ENCODE measurements at regions not wholly inside any gene's neighbourhood (a gene's known extent, or its start where the extent isn't known, plus 50 kb on each side); places are given as distances from the start of the nearest gene placed in this dataset.

DNA sequence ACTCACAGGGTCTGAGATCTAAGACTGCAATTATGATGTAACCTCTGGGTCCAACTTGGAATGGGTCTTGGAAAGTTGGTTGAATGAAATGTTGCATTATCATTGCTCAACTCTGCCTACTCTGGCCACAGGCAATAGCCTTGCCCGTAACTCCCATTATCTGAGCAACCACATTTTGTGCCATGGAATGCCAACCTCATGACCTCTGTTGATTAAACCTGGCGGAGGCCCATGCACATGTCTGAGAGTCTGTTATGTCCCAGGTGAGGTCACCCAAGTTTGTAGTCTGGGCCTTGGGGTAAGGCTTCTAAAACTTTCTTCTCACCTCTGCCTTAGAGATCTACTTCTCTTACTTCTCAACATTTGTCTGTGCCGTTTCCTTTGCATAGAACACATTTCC lies 140.9 kb downstream of the TBX5 start:
- H3K4me1 ChIP-seq (ENCODE audit: insufficient read depth) = no peaks in the 10 kb centered on the region
- 89% methylated on average over 3 of the region's 3 CpGs for WGBS (ENCODE audit: low lambda C conversion rate, missing lambda C conversion rate)

DNA sequence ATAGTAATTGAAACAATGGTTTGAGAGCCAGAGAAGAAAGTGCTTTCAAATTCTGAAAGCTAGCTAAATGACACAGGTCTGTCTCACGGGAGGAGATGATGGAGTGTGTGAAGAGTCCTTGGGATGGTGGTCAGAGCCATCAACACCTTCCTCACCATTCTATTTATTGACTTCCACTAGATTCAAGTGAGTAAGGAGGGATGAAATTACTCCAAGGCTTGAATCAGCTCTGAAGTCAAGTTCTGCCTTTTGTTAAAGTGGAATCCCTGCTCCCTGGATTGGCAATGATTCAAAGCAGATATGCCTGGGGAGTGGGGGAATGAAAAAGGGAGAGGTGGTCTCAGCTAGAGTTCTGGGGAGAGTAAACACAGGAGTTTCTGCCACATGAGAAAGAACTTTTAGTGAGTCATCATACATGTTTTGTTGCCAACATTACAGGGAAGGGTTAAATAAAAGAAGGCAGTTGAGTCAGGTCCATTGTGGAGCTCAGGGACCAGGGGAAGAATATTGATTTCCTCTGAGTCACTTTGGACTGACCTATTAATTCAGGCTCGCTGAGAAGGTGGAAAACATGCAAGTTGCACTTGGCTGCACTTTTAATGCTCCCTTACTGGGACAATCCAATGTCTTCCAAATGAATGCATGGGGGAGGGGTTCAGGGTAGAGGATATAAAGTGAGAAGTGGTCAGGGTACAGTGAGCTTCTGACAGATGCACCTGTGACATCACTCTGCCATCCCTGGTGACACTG lies 142.7 kb downstream of the TBX5 start:
- Histone ChIP-seq H4K20me1 (ENCODE audit: insufficient read depth, poor library complexity, severe bottlenecking) (no peaks in the 10 kb centered on the region), H3K36me3 (replicated peaks; ENCODE audit: insufficient read depth, low read depth) (no peaks in the 10 kb centered on the region), H3K27me3 (peaks cover 3% of the 10 kb centered on the region), H3K27ac (no peak overlapping the region), H3K4me2 (no peak overlapping the region), H3K4me1 (ENCODE audit: insufficient read depth) (no peaks in the 10 kb centered on the region), H3K9me2 (replicated peaks; ENCODE audit: insufficient read depth) (no peaks in the 10 kb centered on the region), H3K4me3 (no peak overlapping the region), H3K9me3 (ENCODE audit: low read depth) (no peaks in the 10 kb centered on the region), H2AFZ (no peak overlapping the region), H3K79me2 (no peaks in the 10 kb centered on the region)
- no peak for DNase-seq (ENCODE audit: low spot score)
- TF ChIP-seq EZH2phosphoT487 (IDR thresholded peaks at IDR 0.05; ENCODE audit: low read depth, severe bottlenecking, unreplicated experiment) (no peak), EZH2 (IDR thresholded peaks at IDR 0.05; ENCODE audit: borderline replicate concordance) (no peak)
- TF ChIP-seq, protein P1, sequence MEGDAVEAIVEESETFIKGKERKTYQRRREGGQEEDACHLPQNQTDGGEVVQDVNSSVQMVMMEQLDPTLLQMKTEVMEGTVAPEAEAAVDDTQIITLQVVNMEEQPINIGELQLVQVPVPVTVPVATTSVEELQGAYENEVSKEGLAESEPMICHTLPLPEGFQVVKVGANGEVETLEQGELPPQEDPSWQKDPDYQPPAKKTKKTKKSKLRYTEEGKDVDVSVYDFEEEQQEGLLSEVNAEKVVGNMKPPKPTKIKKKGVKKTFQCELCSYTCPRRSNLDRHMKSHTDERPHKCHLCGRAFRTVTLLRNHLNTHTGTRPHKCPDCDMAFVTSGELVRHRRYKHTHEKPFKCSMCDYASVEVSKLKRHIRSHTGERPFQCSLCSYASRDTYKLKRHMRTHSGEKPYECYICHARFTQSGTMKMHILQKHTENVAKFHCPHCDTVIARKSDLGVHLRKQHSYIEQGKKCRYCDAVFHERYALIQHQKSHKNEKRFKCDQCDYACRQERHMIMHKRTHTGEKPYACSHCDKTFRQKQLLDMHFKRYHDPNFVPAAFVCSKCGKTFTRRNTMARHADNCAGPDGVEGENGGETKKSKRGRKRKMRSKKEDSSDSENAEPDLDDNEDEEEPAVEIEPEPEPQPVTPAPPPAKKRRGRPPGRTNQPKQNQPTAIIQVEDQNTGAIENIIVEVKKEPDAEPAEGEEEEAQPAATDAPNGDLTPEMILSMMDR (IDR thresholded peaks at IDR 0.05; ENCODE audit: poor library complexity) = no peak
- 71% methylated on average over 2 of the region's 2 CpGs for WGBS (ENCODE audit: low lambda C conversion rate, missing lambda C conversion rate)

More for the DNA sequence above, 140.9 kb downstream of the TBX5 start:
- Histone ChIP-seq H2AFZ (no peak overlapping the region), H3K27ac (no peak overlapping the region), H3K9me2 (replicated peaks; ENCODE audit: insufficient read depth) (no peaks in the 10 kb centered on the region), H4K20me1 (ENCODE audit: insufficient read depth, poor library complexity, severe bottlenecking) (no peaks in the 10 kb centered on the region), H3K36me3 (replicated peaks; ENCODE audit: insufficient read depth, low read depth) (no peaks in the 10 kb centered on the region), H3K9me3 (ENCODE audit: low read depth) (no peaks in the 10 kb centered on the region), H3K4me2 (no peak overlapping the region), H3K4me3 (no peak overlapping the region), H3K27me3 (peaks cover 3% of the 10 kb centered on the region), H3K79me2 (no peaks in the 10 kb centered on the region)
- DNase-seq (ENCODE audit: low spot score) = no peak
- no peak for TF ChIP-seq EZH2phosphoT487 (IDR thresholded peaks at IDR 0.05; ENCODE audit: low read depth, severe bottlenecking, unreplicated experiment)
- no peak for TF ChIP-seq EZH2 (IDR thresholded peaks at IDR 0.05; ENCODE audit: borderline replicate concordance)
- TF ChIP-seq, protein P1 (IDR thresholded peaks at IDR 0.05; ENCODE audit: poor library complexity) = no peak

- no peaks in the 10 kb centered on the region for H3K27me3 ChIP-seq
- WGBS (ENCODE audit: low lambda C conversion rate, missing lambda C conversion rate) = 90% methylated on average over 4 of the region's 4 CpGs
- H4K20me1 ChIP-seq (ENCODE audit: insufficient read depth, poor library complexity, severe bottlenecking) = no peaks in the 10 kb centered on the region
- TF ChIP-seq, protein P1 (IDR thresholded peaks at IDR 0.05; ENCODE audit: poor library complexity) = no peak
- TF ChIP-seq EZH2phosphoT487 (IDR thresholded peaks at IDR 0.05; ENCODE audit: low read depth, severe bottlenecking, unreplicated experiment) (no peak), EZH2 (IDR thresholded peaks at IDR 0.05; ENCODE audit: borderline replicate concordance) (no peak)
- H2AFZ ChIP-seq = no peak overlapping the region
- no peaks in the 10 kb centered on the region for H3K9me2 ChIP-seq (replicated peaks; ENCODE audit: insufficient read depth)
- no peaks in the 10 kb centered on the region for H3K36me3 ChIP-seq (replicated peaks; ENCODE audit: insufficient read depth, low read depth)
- H3K79me2 ChIP-seq = no peaks in the 10 kb centered on the region
- no peaks in the 10 kb centered on the region for H3K9me3 ChIP-seq (ENCODE audit: low read depth)
- no peak overlapping the region for H3K4me2 ChIP-seq
- H3K27ac ChIP-seq = no peak overlapping the region
- H3K4me1 ChIP-seq (ENCODE audit: insufficient read depth) = no peaks in the 10 kb centered on the region
- H3K4me3 ChIP-seq = no peak overlapping the region
- no peak for DNase-seq (ENCODE audit: low spot score)
Observed at GRCh38 chr12:114257687-114258086, 148.3 kb downstream of the TBX5 start.

Data from hepatocyte (in vitro differentiated cells).